Stomach (tissue), 8 donors: ENCODE measurements at regions not wholly inside any gene's neighbourhood (a gene's known extent, or its start where the extent isn't known, plus 50 kb on each side); places are given as distances from the start of the nearest gene placed in this dataset.

Experiments
- DNase-seq, 2 donors: peaks; one replicate each; pipeline versions ENCODE4 v3.0.0 to v3.0.0-alpha.2; 2013 to 2019
- H3K27ac ChIP-seq, 5 donors: fragments of 200-600 bp in 4 of 5; sonication (generic) in 4 of 5; one replicate each; pipeline ENCODE4 v1.5.1; 2013 to 2019; ENCODE audit warnings: mild to moderate bottlenecking in 1 of 5, moderate library complexity in 1 of 5
- H3K27me3 ChIP-seq, 3 donors: fragments of 200-600 bp; sonication (generic); one replicate each; pipeline ENCODE4 v1.5.1; 2017 to 2019; ENCODE audit warnings: mixed run types in 1 of 3
- H3K36me3 ChIP-seq, 4 donors: fragments of 200-600 bp; sonication (generic); 1 replicate in 3 of 4; 2 replicates in 1 of 4; pipeline ENCODE4 v1.5.1; 2016 to 2019
- H3K4me1 ChIP-seq, 4 donors: fragments of 200-600 bp; sonication (generic); one replicate each; pipeline ENCODE4 v1.5.1; 2016 to 2019
- H3K4me3 ChIP-seq, 4 donors: fragments of 200-600 bp; sonication (generic) in 3 of 4; one replicate each; pipeline ENCODE4 v1.5.1; 2016 to 2019; ENCODE audit warnings: mild to moderate bottlenecking in 1 of 4
- H3K9me3 ChIP-seq, 4 donors: fragments of 200-600 bp; sonication (generic); one replicate each; pipeline ENCODE4 v1.5.1; 2016 to 2019
- EP300 ChIP-seq: sonication (generic); formaldehyde crosslinking; IDR thresholded peaks from one replicate; pipeline ENCODE4 v1.6.1; 2017; ENCODE audit warnings: antibody characterized with exemption
- POLR2A ChIP-seq, 4 donors: fragments of 450-650 bp; IDR thresholded peaks; one replicate each; pipeline ENCODE4 v1.6.1; 2016; ENCODE audit warnings: antibody characterized with exemption in 4 of 4, control low read depth in 2 of 4, mild to moderate bottlenecking in 1 of 4, moderate library complexity in 1 of 4
- POLR2AphosphoS5 ChIP-seq, 3 donors: sonication (generic); formaldehyde crosslinking; IDR thresholded peaks; one replicate each; pipeline ENCODE4 v1.6.1; 2016; ENCODE audit warnings: antibody characterized with exemption in 3 of 3
- WGBS, 5 donors: extraction: QIAGEN DNeasy Blood & Tissue Kit in 3 of 5; methylation state at CpG; one replicate each; pipeline versions ENCODE4 v1.1.5 to v1.1.7; 2013 to 2018; 5-methylcytosine and 5-hydroxymethylcytosine counted together
- intact Hi-C: fragments of 100-400 bp; cut with DNase I; formaldehyde crosslinking; loops from one replicate; pipeline ENCODE4 v1.15.1; 2023; ENCODE audit warnings: low total_unique reads
- TF ChIP-seq, protein P1 (sequence below), 7 experiments: fragments of 450-650 bp in 4 of 7; fragments of 200-600 bp in 3 of 7; sonication (generic) in 3 of 7; IDR thresholded peaks; one replicate each; pipeline ENCODE4 v1.5.1; 2016 to 2019; ENCODE audit warnings: antibody characterized with exemption in 7 of 7, control low read depth in 2 of 7, mild to moderate bottlenecking in 1 of 7
- donor health status: healthy with polysubstance abuse.
- donor health status: Bipolar disorder and iron deficiency.
- donor health status: healthy.

GRCh38 chr4:114287079-114287696 is 307.7 kb upstream of the ARSJ start:
- intact Hi-C loops, result no loop called here

GRCh38 chr4:114296126-114296525 is 302.5 kb upstream of the UGT8 start:
- TF ChIP-seq POLR2A (IDR thresholded peaks at IDR 0.05) (no peak), EP300 (no peak), POLR2AphosphoS5 (IDR thresholded peaks at IDR 0.05) (no peak)
- TF ChIP-seq, protein P1, sequence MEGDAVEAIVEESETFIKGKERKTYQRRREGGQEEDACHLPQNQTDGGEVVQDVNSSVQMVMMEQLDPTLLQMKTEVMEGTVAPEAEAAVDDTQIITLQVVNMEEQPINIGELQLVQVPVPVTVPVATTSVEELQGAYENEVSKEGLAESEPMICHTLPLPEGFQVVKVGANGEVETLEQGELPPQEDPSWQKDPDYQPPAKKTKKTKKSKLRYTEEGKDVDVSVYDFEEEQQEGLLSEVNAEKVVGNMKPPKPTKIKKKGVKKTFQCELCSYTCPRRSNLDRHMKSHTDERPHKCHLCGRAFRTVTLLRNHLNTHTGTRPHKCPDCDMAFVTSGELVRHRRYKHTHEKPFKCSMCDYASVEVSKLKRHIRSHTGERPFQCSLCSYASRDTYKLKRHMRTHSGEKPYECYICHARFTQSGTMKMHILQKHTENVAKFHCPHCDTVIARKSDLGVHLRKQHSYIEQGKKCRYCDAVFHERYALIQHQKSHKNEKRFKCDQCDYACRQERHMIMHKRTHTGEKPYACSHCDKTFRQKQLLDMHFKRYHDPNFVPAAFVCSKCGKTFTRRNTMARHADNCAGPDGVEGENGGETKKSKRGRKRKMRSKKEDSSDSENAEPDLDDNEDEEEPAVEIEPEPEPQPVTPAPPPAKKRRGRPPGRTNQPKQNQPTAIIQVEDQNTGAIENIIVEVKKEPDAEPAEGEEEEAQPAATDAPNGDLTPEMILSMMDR (IDR thresholded peaks at IDR 0.05), result no peak
- no peak for DNase-seq
- peaks cover 0 to 7% (median 6%) of the 10 kb centered on the region in 4 donors for H3K9me3 ChIP-seq
- H3K27ac ChIP-seq, result no peak overlapping the region
- no peaks in the 10 kb centered on the region for H3K27me3 ChIP-seq
- H3K36me3 ChIP-seq, result no peaks in the 10 kb centered on the region
- intact Hi-C loops, result no loop called here
- WGBS, 5 donors, result 92 to 97% (median 95%) methylated on average over 4 to 17 of the region's 17 CpGs
- H3K4me1 ChIP-seq, result no peaks in the 10 kb centered on the region
- no peak overlapping the region for H3K4me3 ChIP-seq

More at GRCh38 chr4:114287079-114287696, 307.7 kb upstream of the ARSJ start:
- H3K36me3 ChIP-seq, result no peaks in the 10 kb centered on the region
- TF ChIP-seq EP300, result no peak
- TF ChIP-seq, protein P1 (IDR thresholded peaks at IDR 0.05), result no peak
- TF ChIP-seq POLR2A (IDR thresholded peaks at IDR 0.05), result no peak
- TF ChIP-seq POLR2AphosphoS5 (IDR thresholded peaks at IDR 0.05), result no peak
- no peak overlapping the region for H3K4me3 ChIP-seq
- DNase-seq, result peak; percentile 27 to 60
- H3K9me3 ChIP-seq, result no peaks in the 10 kb centered on the region
- no peaks in the 10 kb centered on the region for H3K4me1 ChIP-seq
- 38 to 68% (median 60%) methylated on average over 6 to 10 of the region's 10 CpGs for WGBS, 5 donors
- H3K27me3 ChIP-seq, result no peaks in the 10 kb centered on the region
- no peak overlapping the region for H3K27ac ChIP-seq

DNA sequence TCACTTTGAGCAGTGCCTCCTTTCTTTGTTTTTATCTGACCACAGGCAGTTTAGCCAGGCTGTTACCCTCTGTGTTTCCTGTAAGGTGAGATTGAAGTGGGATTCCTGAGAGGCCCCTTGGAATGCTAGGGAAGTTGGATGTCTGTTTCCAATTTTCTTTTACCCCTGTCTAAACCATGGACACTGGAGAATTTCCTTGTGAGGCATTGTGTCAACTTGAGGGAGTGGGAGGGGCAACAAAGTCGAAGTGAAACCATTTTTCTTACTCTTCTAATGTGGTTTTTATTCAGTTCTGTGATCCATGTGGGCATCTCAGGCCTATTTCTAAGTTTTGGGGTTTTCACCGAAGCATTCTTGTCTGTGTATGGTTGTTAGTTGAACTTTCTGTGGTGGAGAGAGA is 296.1 kb upstream of the UGT8 start:
- Histone ChIP-seq H3K36me3 (no peaks in the 10 kb centered on the region), H3K27me3 (no peaks in the 10 kb centered on the region), H3K4me3 (no peak overlapping the region), H3K27ac (no peak overlapping the region), H3K9me3 (no peaks in the 10 kb centered on the region), H3K4me1 (no peaks in the 10 kb centered on the region)
- no peak for DNase-seq
- 70 to 78% (median 73%) methylated on average over 2 of the region's 2 CpGs for WGBS, 5 donors
- TF ChIP-seq EP300 (no peak), POLR2A (IDR thresholded peaks at IDR 0.05) (no peak), POLR2AphosphoS5 (IDR thresholded peaks at IDR 0.05) (no peak)
- TF ChIP-seq, protein P1 (IDR thresholded peaks at IDR 0.05), result no peak
- intact Hi-C loops, result no loop called here

DNA sequence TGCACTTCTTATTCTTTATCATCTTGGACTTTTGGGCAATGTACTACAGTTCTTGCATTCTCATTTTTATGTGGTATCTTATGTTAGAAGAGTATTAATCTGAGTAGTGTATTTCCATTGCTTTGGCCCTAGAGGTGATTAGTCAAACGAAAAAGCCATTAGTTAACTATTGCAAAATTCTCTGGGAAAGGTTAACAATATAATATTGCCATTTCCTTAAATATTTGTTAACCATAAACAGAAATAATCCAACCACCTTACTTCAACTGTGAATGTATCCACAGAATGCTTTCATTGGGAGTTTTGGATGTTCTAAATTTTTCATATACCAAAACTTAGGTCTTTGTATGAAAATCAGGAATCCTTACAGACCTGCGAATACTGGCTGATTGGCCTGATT is 294.6 kb upstream of the UGT8 start:
- no peaks in the 10 kb centered on the region for H3K27me3 ChIP-seq
- TF ChIP-seq EP300 (no peak), POLR2A (IDR thresholded peaks at IDR 0.05) (no peak), POLR2AphosphoS5 (IDR thresholded peaks at IDR 0.05) (no peak)
- TF ChIP-seq, protein P1 (IDR thresholded peaks at IDR 0.05), result no peak
- no peak for DNase-seq
- H3K27ac ChIP-seq, result no peak overlapping the region
- no peak overlapping the region for H3K4me3 ChIP-seq
- H3K4me1 ChIP-seq, result no peaks in the 10 kb centered on the region
- no peaks in the 10 kb centered on the region for H3K36me3 ChIP-seq
- intact Hi-C loops, result no loop called here
- H3K9me3 ChIP-seq, result no peaks in the 10 kb centered on the region
- WGBS, 5 donors, result 61 to 72% (median 66%) methylated on average over 2 of the region's 2 CpGs
